Cardiac septum (tissue), 1 donor: ENCODE measurements at regions not wholly inside any gene's neighbourhood (a gene's known extent, or its start where the extent isn't known, plus 50 kb on each side); places are given as distances from the start of the nearest gene placed in this dataset.
"Not testable (repeated sequence)": the region's sequence is repeated elsewhere in the genome, so short reads cannot be mapped to it uniquely, and the experiment has no call there.

Experiments used
- DNase-seq: peaks from one replicate; pipeline ENCODE4 v3.0.0-alpha.2; 2020; ENCODE audit warnings: low spot score
- intact Hi-C: fragments of 100-400 bp; cut with DNase I; formaldehyde crosslinking; loops from one replicate; pipeline ENCODE4 v1.14.0; 2022
- donor health status: DM: no; HTN: no; CAD: no.

- DNase-seq: no peak
- intact Hi-C loops: no loop called here
Observed at GRCh38 chr18:8526332-8526731, 82.9 kb upstream of the RAB12 start.

GRCh38 chr18:8529609-8530008 lies 79.6 kb upstream of the RAB12 start:
- DNase-seq: no peak
- intact Hi-C loops: no loop called here

DNA sequence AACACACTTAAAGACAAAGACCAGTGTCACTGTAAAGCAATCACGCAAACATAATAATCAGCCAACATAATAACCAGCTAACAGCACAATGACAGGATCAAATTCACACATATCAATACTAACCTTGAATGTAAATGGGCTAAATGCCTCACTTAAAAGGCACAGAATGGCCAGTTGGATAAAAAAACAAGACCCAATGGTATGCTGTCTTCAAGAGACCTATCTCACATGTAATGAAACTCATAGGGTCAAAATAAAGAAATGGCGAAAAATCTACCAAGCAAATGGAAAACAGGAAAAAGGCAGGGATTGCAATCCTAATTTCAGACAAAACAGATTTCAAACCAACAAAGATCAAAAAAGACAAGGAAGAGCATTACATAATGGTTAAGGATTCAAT lies 78.2 kb upstream of the RAB12 start:
- DNase-seq, intact Hi-C loops: not testable (repeated sequence)

DNA sequence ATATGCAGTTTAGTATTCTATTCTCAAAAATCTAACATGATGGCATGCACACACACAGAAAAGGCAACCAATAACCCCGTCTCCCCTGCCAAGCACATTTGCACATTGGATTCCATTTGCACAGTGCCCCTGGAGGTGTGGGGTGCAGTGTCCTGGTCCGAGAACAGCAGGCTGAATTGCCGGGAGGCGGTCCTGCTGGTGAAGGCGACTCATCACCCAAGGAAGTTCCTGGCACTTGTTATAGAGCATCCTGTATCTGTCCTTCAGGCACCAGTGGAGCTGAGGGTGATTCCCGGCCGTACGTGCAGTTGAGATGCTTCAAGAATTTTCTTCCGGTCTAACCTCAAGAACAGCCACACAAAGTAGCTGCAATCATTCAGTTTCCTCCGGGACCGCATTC lies 73.0 kb upstream of the RAB12 start:
- DNase-seq: no peak
- intact Hi-C loops: no loop called here

GRCh38 chr18:8536922-8537321 lies 72.3 kb upstream of the RAB12 start:
- no peak for DNase-seq
- intact Hi-C loops: no loop called here

DNA sequence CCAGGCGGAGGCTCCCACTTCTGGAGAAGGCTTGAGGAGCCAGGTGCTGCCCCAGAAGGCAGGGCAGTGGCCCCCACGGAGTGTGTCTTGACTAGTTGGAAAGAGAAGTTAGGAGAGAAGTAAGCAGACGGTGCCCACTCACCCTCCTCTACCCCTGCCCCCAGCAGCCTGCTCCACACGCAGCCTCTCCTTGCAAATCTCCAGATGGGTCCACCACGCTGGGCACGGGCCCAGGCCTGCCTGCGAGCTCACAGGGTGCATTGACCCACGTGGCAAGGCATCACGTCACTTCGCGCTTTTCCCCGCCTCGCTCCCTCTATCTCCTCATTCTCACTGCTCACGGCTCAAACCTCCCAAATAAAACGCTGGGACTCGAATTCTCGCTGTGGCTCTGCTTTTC lies 71.8 kb upstream of the RAB12 start:
- intact Hi-C loops: no loop called here
- DNase-seq: no peak

DNA sequence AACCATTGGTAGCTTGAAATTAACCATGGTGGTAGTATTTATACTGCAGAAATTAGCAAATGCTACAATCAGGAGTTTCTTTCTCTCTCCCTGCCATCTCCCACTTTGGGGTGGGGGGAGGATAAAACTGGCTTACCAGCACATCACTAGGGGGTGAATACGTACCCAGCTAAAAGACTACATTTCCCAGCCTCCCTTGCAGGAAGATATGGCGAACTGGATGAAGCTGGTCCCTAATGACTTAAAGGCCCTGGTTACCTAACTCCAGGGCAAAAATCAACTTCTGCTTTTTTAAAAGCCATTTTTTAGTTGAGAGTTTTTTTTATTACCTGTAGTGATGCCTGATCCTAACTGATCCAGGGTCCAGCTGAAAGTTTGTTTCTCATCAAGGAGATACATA lies 70.3 kb upstream of the RAB12 start:
- DNase-seq: no peak
- intact Hi-C loops: no loop called here

DNA sequence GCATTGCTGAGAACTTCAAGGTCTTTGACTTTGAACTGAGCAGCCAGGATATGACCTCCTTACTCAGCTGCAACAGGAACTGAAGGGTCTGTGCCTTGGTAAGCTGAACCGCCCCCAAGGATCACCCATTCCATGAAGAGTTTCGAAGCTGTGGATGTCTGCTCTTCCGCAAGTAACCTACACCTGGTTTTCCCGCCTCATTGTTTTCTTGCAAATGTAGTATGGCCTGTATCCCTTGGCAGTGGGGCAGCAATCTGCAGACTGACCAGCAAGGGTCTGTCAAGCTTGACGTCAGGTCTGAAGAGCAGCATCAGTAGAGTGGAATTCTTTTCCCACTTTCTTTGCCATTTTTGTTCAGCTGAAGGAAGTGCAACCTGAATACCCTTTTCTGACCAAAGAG lies 62.6 kb upstream of the RAB12 start:
- DNase-seq: no peak
- intact Hi-C loops: no loop called here

GRCh38 chr18:8548186-8548585 lies 61.1 kb upstream of the RAB12 start:
- no peak for DNase-seq
- intact Hi-C loops: no loop called here

DNA sequence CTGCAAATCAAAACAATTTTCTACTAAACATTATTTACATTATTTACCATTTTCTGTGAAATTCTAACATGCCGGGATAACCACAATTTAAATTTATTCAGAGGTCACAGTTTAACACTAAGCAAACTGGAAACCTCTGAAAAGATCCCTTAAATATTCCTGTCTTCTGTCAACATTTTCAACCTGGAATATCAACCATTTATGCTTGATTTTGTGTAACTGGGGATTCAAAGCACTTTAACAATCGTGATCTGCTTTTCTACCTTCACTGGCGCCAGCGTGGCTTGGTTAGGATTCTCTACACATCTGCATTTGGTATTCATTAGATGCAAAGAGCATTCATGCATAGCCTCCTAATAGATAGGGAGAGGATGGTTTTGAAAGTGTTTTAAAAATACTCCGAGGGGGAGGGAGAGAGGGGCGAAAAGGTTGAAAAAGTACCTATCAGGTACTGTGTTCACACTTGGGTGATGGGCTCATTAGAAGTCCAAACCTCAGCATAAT lies 59.9 kb upstream of the RAB12 start:
- no peak for DNase-seq
- intact Hi-C loops: no loop called here

- no peak for DNase-seq
- intact Hi-C loops: no loop called here
Observed at GRCh38 chr18:8552151-8552550, 57.1 kb upstream of the RAB12 start.

- DNase-seq: no peak
Observed at GRCh38 chr18:8554354-8554753, 54.9 kb upstream of the RAB12 start.

GRCh38 chr18:8556424-8556823 lies 52.8 kb upstream of the RAB12 start:
- intact Hi-C loops: no loop called here
- DNase-seq: no peak

More at GRCh38 chr18:8554354-8554753, 54.9 kb upstream of the RAB12 start:
- intact Hi-C loops: no loop called here
